GM21528 (cell line): ENCODE measurements at regions not wholly inside any gene's neighbourhood (a gene's known extent, or its start where the extent isn't known, plus 50 kb on each side); places are given as distances from the start of the nearest gene placed in this dataset.

Experiments
- ATAC-seq: cut with Tn5 transposase; IDR thresholded peaks from one replicate; pipeline ENCODE4 v1.9.1; 2021; ENCODE audit warnings: mild to moderate bottlenecking, moderate library complexity; ENCODE audit not compliant: unreplicated experiment, low FRiP score

DNA sequence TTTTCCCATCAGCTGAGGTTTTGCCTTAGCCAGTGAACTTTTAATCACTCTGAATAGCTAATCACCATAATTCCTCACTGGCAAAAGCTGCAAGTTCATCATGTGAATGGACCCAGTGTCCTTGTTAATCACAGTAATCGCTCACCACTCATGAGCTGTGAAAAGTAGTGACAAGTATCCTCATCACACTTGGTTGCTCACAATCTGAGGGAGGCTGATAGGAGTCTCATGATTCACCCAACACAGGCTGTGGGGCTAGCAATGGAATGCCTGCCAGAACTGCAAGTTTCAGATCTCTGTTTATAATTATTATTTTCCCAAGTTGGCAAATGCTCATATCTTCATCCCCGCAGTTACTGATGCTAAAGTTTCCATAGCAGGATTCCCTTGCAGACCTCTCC, 467.2 kb downstream of the KIF4B start:
- ATAC-seq: no peak

DNA sequence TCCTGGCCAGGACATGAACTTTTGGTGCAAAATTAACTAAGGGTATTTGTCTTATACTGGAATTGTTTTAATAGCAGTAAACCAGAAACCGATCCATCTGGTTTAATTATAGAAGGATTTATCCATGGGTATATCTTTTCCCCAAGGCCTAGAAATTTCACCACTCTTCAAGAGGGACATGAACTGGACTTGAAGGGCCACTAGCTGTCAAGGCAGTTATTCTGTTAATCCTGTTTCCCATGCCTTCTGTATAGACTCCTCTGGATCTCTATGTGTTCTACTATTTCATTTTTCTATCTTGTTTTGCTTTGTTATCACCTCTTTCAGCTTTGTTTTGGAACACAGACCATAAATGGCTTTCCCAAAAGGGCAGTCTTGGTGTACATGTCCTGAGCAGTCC, 467.6 kb downstream of the KIF4B start:
- ATAC-seq: no peak

- ATAC-seq: no peak
These were observed 468.9 kb downstream of the KIF4B start for GRCh38 chr5:155482428-155482827.

DNA sequence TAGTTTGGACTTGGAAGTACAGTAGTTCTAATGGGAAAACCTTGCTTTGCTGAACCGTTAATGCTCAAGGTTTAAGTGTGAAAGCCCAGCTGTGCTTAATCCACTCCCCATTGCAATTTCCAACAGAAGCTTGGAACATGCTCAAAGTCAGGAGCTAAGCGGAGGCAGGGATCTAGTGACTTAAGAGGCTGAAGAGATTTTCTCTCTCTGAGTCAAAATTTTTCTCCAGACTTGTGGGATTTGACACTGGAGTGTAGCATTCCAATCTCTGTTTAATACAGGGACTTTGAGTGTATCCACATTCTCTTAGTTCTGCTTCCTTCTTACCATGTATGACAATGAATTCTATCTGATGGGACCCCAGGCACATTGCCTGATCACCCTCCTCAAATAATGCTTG, 471.8 kb downstream of the KIF4B start:
- ATAC-seq: no peak

DNA sequence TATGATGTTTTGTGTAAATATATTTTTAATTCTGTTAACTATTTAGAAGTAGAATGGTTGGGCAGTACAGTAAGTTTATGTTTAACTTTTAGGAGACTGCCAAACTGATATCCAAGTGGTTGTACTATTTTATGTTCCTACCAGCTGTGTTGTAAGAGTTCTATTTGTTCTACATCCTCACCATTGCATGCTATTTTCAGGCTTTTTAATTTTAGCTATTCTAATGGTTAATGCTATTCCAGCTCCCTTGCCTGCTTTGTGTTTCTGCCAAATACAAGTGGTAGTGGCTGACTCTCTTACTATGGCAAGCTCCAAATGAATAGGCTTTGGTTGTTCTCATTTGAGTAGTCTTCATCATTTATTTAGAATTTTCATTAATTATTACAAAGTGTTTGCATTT, 476.4 kb downstream of the KIF4B start:
- no peak for ATAC-seq

GRCh38 chr5:155492191-155492590, 478.6 kb downstream of the KIF4B start:
- ATAC-seq: no peak

- no peak for ATAC-seq
These were observed 491.1 kb downstream of the KIF4B start for GRCh38 chr5:155504606-155505005.

DNA sequence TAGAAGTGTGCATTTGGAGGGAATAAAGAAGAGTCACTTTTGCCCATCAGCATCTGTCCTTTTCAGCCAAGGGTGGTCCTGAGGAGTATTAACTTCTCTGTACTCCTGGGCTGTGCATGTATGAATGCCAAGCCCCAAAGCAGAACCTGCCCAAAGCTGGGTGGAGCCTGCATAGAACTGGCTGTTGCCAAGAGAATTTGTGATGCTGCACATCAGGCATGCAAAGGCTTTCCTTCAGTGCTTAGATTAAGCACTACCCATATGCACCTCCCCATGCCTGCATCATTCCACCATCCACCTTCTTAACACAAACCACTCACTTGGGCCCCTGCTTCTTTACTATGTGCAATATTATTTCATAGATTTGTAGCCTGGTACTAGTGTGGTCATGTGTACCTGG, 493.8 kb downstream of the KIF4B start:
- no peak for ATAC-seq

DNA sequence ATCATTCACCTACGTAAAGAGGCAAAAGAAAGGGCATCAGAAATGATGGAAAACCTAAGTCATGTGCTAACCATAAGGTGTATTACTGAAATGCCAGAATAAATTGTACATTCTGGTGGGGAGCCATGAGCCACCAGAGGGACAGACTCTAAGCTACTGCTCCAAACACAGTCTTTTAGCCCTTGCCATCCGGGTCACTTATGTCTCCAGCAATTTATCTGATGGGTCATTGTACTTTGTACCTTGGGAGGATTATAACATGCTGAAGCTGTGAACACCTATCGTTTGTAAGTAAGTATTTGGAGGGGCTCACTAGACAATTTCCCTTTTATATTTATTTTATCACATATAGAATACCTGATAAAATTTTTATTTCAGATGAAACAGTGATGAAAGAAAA, 495.1 kb downstream of the KIF4B start:
- ATAC-seq: no peak

DNA sequence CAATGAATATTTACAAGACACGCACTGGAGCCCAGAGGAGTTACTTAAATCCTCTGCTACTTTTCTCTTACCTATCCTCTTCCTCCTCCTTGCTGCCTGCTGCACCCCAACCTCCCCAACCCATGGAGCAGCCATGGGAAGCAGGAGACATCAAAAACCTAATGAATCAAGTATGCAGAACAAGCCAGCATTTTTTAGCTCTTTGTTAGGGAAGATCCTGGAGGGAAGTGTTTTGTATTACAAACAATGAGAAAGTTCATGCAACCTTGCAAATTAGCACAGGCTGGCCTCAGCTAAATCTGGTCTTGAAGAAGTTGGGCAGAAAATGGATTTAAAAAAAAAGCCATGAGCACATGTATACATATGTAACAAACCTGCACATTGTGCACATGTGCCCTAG, 498.8 kb downstream of the KIF4B start:
- no peak for ATAC-seq

DNA sequence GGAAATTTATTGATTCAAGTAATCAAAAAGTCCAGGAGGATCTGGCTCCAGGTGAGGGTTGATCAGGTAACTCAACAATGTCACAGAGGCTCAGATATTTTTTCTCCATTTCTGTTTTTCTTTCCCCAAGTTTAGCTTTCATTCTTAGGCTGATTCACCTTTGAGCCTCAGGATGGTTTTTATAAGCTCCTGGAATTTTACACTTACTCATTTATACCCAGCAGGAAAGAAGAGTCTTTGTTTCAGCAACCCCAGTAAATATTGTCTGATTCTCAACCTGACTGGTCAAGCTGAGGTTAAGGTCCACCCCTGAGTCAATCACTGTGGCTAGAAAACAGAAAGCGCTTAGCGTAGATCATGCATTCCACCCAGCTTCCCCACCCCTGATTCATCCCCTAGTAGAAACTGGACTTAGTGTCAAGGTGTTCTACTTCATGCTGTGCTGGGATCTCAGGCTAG, 500.6 kb downstream of the KIF4B start:
- ATAC-seq: no peak

DNA sequence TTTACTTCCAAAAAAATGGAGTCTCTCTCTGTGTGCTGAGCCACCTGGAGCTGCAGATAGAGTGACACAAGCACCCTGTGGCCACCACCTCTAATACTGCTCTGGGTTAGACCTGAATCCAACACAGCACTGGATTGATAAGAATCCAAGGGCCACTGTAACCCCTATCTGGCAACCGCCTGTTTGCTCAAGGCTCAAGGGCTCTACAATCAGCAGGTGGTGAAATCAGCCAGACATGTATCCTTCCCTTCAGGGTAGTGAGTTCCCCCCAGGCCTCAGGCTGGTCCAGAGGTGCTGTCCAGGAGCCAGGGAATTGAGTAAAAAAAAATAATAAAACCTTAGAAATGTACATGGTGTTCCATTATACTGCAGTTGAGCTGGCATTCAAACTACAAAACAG, 509.0 kb downstream of the KIF4B start:
- no peak for ATAC-seq

DNA sequence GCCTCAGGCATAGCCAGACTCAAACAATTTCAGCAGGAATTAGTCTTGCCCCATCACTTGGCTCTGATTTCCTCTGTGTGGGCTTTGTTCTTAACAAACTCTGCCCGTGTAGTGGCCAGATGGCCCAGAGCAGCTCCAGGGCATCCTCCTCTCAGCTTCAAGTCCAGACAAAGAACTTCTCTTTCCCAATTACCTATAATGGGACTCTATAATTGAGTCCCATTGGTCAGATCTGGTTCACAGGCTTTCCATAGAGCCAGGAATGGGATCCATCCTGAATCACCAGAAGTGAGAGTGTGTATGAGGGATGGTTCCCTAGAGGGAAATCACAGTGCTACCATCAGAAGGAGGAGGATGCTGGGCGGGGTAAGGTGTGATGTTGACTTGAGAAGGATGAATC, 515.8 kb downstream of the KIF4B start:
- ATAC-seq: no peak

GRCh38 chr5:155530046-155530445, 516.5 kb downstream of the KIF4B start:
- ATAC-seq: no peak

- ATAC-seq: no peak
These were observed 519.2 kb downstream of the KIF4B start for GRCh38 chr5:155532621-155533311.

DNA sequence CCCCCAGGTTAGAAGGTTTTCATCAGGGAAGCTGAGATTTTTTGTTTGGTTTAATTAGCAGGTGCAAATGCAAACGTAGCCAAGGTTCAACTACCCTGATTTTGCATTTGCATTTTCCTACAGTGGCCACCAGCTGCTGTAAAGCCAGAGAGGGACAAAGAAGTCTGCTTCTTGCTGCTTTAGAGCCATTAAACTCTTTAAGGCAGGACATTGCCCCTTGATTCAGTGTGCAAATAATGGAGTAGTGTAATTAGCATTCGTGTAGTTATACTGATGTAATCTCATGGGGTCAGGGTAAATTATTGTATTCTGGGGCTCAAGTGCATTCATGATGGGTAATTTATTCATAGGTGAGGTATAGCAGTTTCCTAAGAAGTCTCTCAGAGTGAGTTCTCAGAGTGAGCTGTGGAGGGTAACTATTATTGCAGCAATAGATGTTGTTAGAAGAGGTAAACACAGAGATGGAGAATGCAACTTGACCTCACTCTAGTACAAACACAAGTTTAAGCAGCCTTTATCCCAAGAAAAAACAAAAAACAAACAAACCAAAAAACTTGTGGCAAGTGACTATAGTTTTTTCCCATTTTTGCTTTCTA, 526.5 kb downstream of the KIF4B start:
- ATAC-seq: no peak

- ATAC-seq: no peak
These were observed 532.5 kb downstream of the KIF4B start for GRCh38 chr5:155546075-155546474.

- no peak for ATAC-seq
These were observed 540.9 kb downstream of the KIF4B start for GRCh38 chr5:155554500-155554899.

DNA sequence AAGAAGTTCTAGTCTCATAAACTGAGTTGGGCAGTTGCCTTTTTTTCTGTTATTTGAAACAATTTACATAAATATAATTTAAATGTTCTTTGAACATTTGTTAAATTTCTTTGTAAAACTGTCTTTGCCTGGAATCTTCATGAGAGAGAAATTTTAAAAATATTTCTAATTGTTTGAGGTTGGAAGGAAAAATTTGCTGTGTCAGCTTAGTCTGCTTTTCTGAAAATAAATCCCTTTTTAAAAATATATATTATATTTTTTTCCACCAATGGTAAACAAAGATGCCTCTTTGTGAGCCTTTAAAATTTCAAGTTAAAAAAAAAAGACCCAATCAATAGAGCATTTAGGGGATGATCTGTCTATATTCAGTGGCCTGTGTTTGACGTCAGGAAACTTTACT, 542.7 kb downstream of the KIF4B start:
- no peak for ATAC-seq

DNA sequence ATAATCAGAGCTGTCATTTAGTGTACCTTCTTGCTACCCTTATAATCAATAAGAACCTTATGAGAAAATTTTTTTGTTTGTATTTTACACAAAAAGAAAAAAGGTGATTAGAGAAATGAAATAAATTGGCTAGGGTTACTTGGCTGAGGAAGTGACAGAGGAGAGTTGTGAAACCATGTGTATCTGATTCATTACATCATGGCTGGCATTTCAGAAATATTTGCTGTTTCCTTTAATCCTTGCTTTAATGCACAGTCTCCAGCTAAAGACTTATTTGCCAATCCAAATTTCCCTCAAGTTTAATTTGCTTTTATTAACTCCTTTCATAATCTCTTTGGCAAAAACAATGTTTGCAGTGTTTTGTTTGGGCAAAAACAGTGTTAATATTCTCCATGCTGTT, 543.1 kb downstream of the KIF4B start:
- ATAC-seq: no peak

DNA sequence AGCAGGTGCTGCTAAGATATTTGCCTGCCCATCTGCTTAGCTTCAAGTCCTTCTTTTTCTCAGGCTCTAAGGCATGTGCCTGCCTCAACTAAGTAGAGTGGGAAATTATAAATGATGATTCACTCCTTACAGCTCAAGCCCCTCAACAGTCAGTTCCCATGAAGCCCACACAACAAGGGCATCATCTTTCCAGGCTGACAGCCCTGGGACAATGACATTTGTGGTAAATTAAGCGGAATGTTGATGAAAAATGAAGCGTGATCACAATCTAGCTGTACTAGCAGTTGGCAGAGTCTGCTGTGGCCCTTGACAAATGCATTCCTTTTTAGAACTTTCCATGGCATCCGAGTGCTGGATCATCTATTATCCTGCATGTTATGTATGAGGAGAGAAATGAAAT, 548.6 kb downstream of the KIF4B start:
- ATAC-seq: no peak

DNA sequence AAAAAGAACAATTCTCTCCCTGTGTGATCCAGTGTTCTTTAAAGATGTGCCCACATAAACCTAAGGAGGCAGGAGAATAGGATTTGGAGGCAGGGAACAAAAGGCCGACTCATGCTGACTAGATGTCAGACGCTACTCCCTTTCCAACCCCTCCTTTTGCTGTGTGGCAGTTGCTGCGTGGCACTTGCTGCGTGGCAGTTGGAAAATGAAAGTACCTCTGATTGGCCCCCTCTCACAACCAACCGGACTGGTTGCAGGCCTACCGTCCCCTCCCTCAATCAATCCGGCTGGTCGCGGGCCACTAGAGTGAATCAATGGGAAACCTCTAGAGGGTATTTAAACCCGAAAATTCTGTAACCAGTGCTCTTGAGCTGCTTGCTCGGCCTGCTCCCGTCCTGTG, 551.0 kb downstream of the KIF4B start:
- no peak for ATAC-seq

DNA sequence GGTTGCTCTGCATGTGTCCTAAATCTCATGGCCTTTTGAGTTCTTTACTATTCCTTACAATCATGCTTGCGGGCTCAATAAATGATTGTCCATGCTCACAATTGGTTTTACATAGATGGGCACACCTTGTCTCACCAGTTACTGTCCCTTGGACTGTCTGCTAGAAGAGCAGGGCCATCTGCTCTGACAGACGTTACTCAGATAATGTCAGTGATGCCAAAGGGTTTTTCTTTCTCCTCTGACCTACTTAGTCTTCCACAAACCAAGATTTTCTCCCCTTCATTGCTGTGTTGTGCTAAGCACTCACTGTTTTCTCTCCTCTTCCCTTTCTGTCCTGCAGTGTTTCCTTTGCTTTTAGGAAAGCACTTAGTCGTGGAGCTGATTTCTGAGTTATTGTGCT, 562.3 kb downstream of the KIF4B start:
- no peak for ATAC-seq
